DLD1 (cell line): ENCODE measurements at regions not wholly inside any gene's neighbourhood (a gene's known extent, or its start where the extent isn't known, plus 50 kb on each side); places are given as distances from the start of the nearest gene placed in this dataset.

Experiments used
- in situ Hi-C: cut with HindIII; loops from 2 replicates; pipeline ENCODE4 v1.10.0; 2017; ENCODE audit warnings: low sequenced_read_pairs

GRCh38 chr13:106879806-106880205, 311.9 kb upstream of the ARGLU1 start:
- in situ Hi-C loops: no loop called here

- in situ Hi-C loops: no loop called here
Measured at GRCh38 chr13:106874323-106874722, 306.4 kb upstream of the ARGLU1 start.

GRCh38 chr13:106873810-106874209, 305.9 kb upstream of the ARGLU1 start:
- in situ Hi-C loops: no loop called here

- in situ Hi-C loops: no loop called here
Measured at GRCh38 chr13:106867249-106867648, 299.3 kb upstream of the ARGLU1 start.

- in situ Hi-C loops: no loop called here
Measured at GRCh38 chr13:106865716-106866440, 297.9 kb upstream of the ARGLU1 start.

- in situ Hi-C loops: no loop called here
Measured at GRCh38 chr13:106859533-106859904, 291.6 kb upstream of the ARGLU1 start.

GRCh38 chr13:106858903-106859532, 291.1 kb upstream of the ARGLU1 start:
- in situ Hi-C loops: no loop called here

- in situ Hi-C loops: no loop called here
Measured at GRCh38 chr13:106852436-106852835, 284.5 kb upstream of the ARGLU1 start.

- in situ Hi-C loops: no loop called here
Measured at GRCh38 chr13:106850973-106851650, 283.2 kb upstream of the ARGLU1 start.

- in situ Hi-C loops: no loop called here
Measured at GRCh38 chr13:106846571-106847448, 278.9 kb upstream of the ARGLU1 start.

GRCh38 chr13:106836186-106836802, 268.4 kb upstream of the ARGLU1 start:
- in situ Hi-C loops: no loop called here

GRCh38 chr13:106835477-106835876, 267.5 kb upstream of the ARGLU1 start:
- in situ Hi-C loops: no loop called here

GRCh38 chr13:106821979-106822378, 254.0 kb upstream of the ARGLU1 start:
- in situ Hi-C loops: no loop called here

GRCh38 chr13:106819413-106820180, 251.7 kb upstream of the ARGLU1 start:
- in situ Hi-C loops: no loop called here

GRCh38 chr13:106818971-106819370, 251.0 kb upstream of the ARGLU1 start:
- in situ Hi-C loops: no loop called here

- in situ Hi-C loops: no loop called here
Measured at GRCh38 chr13:106815545-106815944, 247.6 kb upstream of the ARGLU1 start.

- in situ Hi-C loops: no loop called here
Measured at GRCh38 chr13:106814463-106814862, 246.5 kb upstream of the ARGLU1 start.

GRCh38 chr13:106810069-106810468, 242.1 kb upstream of the ARGLU1 start:
- in situ Hi-C loops: no loop called here

- in situ Hi-C loops: no loop called here
Measured at GRCh38 chr13:106804991-106805390, 237.1 kb upstream of the ARGLU1 start.

- in situ Hi-C loops: no loop called here
Measured at GRCh38 chr13:106802917-106803316, 235.0 kb upstream of the ARGLU1 start.
